Body of pancreas (tissue), 4 donors: ENCODE measurements at regions not wholly inside any gene's neighbourhood (a gene's known extent, or its start where the extent isn't known, plus 50 kb on each side); places are given as distances from the start of the nearest gene placed in this dataset.

Experiments
- CTCF ChIP-seq, 7 experiments: fragments of 450-650 bp in 4 of 7; fragments of 200-600 bp in 3 of 7; sonication (generic) in 3 of 7; IDR thresholded peaks; one replicate each; pipeline ENCODE4 v1.5.1; 2016 to 2019; ENCODE audit warnings: antibody characterized with exemption in 7 of 7
- POLR2A ChIP-seq, 3 donors: fragments of 450-650 bp; IDR thresholded peaks; one replicate each; pipeline ENCODE4 v1.6.1; 2016; ENCODE audit warnings: antibody characterized with exemption in 3 of 3, mild to moderate bottlenecking in 2 of 3

GRCh38 chr10:47087667-47088066 lies 176.4 kb downstream of the PTPN20 start:
- no peak for TF ChIP-seq CTCF (IDR thresholded peaks at IDR 0.05)
- TF ChIP-seq POLR2A (IDR thresholded peaks at IDR 0.05) = no peak
